ENCODE measurements at regions not wholly inside any gene's neighbourhood (a gene's known extent, or its start where the extent isn't known, plus 50 kb on each side); places are given as distances from the start of the nearest gene placed in this dataset.

GRCh38 chr9:78866207-78867132, 569.5 kb downstream of the PSAT1 start (continued):
- TF ChIP-seq RAD21 (IDR thresholded peaks at IDR 0.05 in 1 of 2, conservative IDR thresholded peaks at IDR 0.05 in 1 of 2; ENCODE audit: low read depth in 2 of 2, low read length in 2 of 2) (no peak), NRF1 (IDR thresholded peaks at IDR 0.05; ENCODE audit: low read depth, low read length) (no peak)
